ENCODE measurements at regions not wholly inside any gene's neighbourhood (a gene's known extent, or its start where the extent isn't known, plus 50 kb on each side); places are given as distances from the start of the nearest gene placed in this dataset.

DNA sequence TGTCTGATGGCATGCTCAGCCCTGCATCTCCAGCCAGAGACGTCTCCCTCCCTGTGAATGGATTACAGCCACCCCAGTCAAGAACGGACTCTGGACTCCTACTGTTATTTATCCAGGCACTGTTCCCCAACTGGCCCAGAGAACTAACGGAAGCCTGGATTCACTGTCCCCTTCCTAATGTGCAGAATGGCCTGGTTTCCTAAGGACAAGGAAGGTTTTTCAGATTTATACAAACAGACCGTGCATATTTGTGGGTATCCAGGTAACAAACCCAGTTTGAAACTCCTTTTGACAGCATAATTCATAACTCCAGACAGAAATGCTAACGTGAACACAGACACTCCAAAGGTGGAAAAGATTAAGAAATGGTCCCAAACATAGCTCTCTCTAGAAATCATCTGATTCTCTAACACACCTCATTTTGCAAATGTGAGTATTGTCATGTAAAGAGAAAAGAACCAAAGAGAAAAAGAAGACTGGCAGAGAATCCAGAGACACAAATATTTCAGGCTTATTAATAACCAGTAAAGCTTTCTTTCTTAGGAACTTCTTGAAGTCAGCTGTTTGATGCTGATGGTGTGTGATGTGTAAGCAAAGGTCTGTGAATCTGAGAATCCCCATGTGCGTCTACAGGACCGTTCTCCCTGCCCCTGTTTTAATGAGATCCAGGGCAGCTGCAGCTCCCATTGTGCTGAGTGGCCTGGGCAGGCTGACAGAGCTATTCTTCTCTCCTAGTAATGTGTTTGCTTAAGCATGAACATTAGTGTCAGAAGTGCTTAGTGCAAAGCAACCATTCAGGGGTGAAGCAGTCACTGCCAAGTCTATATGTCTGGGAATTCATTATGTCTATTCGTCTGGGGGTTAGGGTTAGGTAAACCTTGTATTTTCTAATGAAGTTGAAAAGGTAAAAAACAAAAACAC lies 86.8 kb upstream of the HIF1A start:
- DNase-seq = peak in 2 of 4 donors; percentile 37 to 57
- H3K27ac ChIP-seq = peak overlapping the region; percentile 39 to 41
- ATAC-seq = peak; percentile 79

GRCh38 chr14:61609191-61609843 lies 86.0 kb upstream of the HIF1A start:
- no peaks in the 10 kb centered on the region for H3K27me3 ChIP-seq
- peak; percentile 48 for ATAC-seq
- no peak for TF ChIP-seq CTCF (IDR thresholded peaks at IDR 0.05)

More for the DNA sequence above, 86.8 kb upstream of the HIF1A start:
- Histone ChIP-seq H3K9me3 (no peaks in the 10 kb centered on the region), H3K4me3 (no peak overlapping the region), H3K36me3 (no peaks in the 10 kb centered on the region), H3K27me3 (no peaks in the 10 kb centered on the region), H3K4me1 (peaks cover 12 to 25% of the 10 kb centered on the region in 2 donors)
- intact Hi-C loops (cut with DNase I) = no loop called here
- TF ChIP-seq CTCF (IDR thresholded peaks at IDR 0.05) = no peak

DNA sequence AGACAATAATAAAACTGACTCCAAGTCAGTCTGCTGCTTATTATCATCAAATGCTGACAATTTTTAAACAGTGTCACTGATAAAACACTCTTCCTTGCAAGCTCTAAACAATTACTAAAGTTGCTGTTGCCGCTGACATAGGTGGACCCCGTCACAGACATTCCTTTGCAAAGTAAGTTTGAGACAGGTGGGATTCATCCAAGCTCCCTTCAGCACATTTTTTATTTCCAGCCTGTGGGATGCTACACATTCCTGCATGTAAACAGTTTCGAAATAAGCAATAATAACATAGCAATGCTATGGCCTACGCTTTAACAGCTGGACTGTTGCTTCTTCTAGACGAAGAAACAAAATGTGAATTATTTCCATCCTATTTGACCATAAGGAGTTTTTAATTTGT lies 85.4 kb upstream of the HIF1A start:
- Histone ChIP-seq H3K4me1 (peaks cover 12 to 22% of the 10 kb centered on the region in 2 donors), H3K9me3 (no peaks in the 10 kb centered on the region), H3K36me3 (no peaks in the 10 kb centered on the region), H3K27ac (peak overlapping the region in 1 of 2 donors; percentile 41), H3K27me3 (no peaks in the 10 kb centered on the region), H3K4me3 (no peak overlapping the region)
- ATAC-seq (no peak), DNase-seq (peak in 2 of 4 donors; percentile 73 to 80)
- intact Hi-C loops (cut with DNase I) = no loop called here
- no peak for TF ChIP-seq CTCF (IDR thresholded peaks at IDR 0.05)

More at GRCh38 chr14:61609191-61609843, 86.0 kb upstream of the HIF1A start:
- Histone ChIP-seq H3K27ac (peak overlapping the region; percentile 39 to 41), H3K4me3 (no peak overlapping the region), H3K9me3 (no peaks in the 10 kb centered on the region), H3K4me1 (peaks cover 12 to 19% of the 10 kb centered on the region in 2 donors), H3K36me3 (no peaks in the 10 kb centered on the region)
- DNase-seq = peak in 1 of 4 donors; percentile 33
- intact Hi-C loops (cut with DNase I) = no loop called here

DNA sequence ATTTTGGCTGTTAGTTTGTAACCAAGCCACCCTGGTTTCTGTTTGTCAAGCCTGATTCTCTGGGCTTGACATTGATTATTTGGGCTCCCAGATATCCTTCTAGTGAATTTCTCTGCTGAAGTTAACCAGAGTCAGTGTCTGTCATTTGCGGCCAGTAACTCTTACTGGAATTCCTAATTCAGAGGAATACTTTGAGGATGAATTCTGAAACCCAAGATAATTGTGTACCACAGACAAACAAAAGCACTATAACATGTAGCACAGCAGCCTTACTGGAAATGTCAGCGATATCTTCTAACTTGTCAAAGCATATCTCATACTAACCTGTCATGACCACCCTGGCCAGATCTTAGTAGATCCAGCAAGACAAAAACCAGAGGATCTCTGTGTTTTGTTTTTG lies 84.4 kb upstream of the HIF1A start:
- no peaks in the 10 kb centered on the region for H3K9me3 ChIP-seq

More for the DNA sequence above, 84.4 kb upstream of the HIF1A start:
- DNase-seq (no peak), ATAC-seq (no peak)
- Histone ChIP-seq H3K4me1 (peaks cover 12 to 22% of the 10 kb centered on the region in 2 donors), H3K27me3 (no peaks in the 10 kb centered on the region), H3K4me3 (no peak overlapping the region), H3K36me3 (no peaks in the 10 kb centered on the region), H3K27ac (peak overlapping the region in 1 of 2 donors; percentile 41)
- intact Hi-C loops (cut with DNase I) = no loop called here
- no peak for TF ChIP-seq CTCF (IDR thresholded peaks at IDR 0.05)

Data from left lung (tissue), 4 donors.